ENCODE measurements at regions not wholly inside any gene's neighbourhood (a gene's known extent, or its start where the extent isn't known, plus 50 kb on each side); places are given as distances from the start of the nearest gene placed in this dataset.

- TF ChIP-seq CTCF (IDR thresholded peaks at IDR 0.05; ENCODE audit: low read depth, low read length): no peak
- TF ChIP-seq EZH2phosphoT487 (IDR thresholded peaks at IDR 0.05; ENCODE audit: low read depth): no peak
These were observed 1111.8 kb upstream of the EEF2KMT start for GRCh38 chr16:6209355-6209930.
